ENCODE measurements at regions not wholly inside any gene's neighbourhood (a gene's known extent, or its start where the extent isn't known, plus 50 kb on each side); places are given as distances from the start of the nearest gene placed in this dataset.
A peak's percentile ranks its signal among the peaks of the same experiment; 100 is the strongest.

DNA sequence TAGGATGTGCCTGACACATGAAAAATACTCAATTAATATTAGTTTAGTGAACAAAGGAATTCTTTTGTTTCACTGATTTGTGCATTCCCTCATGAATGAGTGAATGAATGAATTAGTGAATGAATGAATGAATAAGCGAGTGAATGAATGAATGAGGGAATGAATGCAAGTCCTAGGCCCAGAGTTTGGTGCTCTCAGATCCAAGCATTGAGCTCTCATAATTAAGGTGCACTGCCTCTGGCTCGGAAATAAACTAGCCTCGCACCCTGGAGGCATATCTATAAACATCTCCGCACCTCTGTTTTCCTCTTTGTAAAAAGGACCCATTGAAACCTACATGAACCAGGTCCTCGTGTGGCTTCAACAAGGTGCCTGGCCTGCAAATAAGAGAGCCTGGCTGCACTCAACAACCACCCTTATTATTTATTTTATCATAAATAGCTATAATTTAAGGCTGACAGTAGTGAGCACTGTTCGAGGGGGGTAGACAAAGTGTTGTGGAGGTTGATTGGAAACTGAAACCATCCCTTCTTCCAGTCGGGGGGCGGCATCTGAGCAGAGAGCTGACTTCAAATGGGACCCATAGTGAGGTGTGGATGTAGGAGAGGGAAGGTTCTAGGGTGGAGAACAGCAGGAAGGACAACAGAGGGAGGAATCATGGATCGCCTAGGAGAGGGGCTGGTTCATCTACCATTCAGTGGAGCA, 316.8 kb downstream of the BCL11B start:
- peaks cover 0 to 2% (median 0%) of the 10 kb centered on the region in 3 donors for H3K9me3 ChIP-seq
- H3K4me3 ChIP-seq = no peak overlapping the region
- peaks cover 0 to 21% (median 10%) of the 10 kb centered on the region in 4 donors for H3K4me1 ChIP-seq
- H3K36me3 ChIP-seq = no peaks in the 10 kb centered on the region
- H3K27ac ChIP-seq = no peak overlapping the region
- TF ChIP-seq, protein P1, sequence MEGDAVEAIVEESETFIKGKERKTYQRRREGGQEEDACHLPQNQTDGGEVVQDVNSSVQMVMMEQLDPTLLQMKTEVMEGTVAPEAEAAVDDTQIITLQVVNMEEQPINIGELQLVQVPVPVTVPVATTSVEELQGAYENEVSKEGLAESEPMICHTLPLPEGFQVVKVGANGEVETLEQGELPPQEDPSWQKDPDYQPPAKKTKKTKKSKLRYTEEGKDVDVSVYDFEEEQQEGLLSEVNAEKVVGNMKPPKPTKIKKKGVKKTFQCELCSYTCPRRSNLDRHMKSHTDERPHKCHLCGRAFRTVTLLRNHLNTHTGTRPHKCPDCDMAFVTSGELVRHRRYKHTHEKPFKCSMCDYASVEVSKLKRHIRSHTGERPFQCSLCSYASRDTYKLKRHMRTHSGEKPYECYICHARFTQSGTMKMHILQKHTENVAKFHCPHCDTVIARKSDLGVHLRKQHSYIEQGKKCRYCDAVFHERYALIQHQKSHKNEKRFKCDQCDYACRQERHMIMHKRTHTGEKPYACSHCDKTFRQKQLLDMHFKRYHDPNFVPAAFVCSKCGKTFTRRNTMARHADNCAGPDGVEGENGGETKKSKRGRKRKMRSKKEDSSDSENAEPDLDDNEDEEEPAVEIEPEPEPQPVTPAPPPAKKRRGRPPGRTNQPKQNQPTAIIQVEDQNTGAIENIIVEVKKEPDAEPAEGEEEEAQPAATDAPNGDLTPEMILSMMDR (IDR thresholded peaks at IDR 0.05) = no peak
- intact Hi-C loops (cut with DNase I; ENCODE audit: low total_unique reads) = no loop called here
- no peak for DNase-seq
- peaks cover 0 to 3% of the 10 kb centered on the region in 2 donors for H3K27me3 ChIP-seq

DNA sequence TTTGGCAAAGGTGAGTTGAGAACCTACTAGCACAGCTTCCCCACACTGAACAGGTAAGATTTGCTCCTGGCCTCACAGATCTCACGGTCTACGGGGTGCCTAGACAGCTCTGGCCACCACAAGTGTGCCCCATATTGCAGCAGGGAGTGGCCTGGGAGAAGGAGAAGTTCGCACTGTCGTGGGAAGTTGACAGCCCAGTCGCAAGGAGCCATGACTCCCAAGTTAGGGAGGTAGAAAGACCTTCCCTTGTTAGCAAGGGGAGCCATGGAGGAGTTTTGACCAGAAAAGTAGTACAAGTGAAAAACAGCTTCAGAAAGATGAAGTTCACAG, 316.3 kb downstream of the BCL11B start:
- H3K27ac ChIP-seq = no peak overlapping the region
- intact Hi-C loops (cut with DNase I; ENCODE audit: low total_unique reads) = no loop called here
- DNase-seq = no peak
- no peaks in the 10 kb centered on the region for H3K36me3 ChIP-seq
- TF ChIP-seq, protein P1 (IDR thresholded peaks at IDR 0.05) = no peak
- H3K27me3 ChIP-seq = peaks cover 0 to 5% of the 10 kb centered on the region in 2 donors
- H3K4me3 ChIP-seq = no peak overlapping the region
- peaks cover 0 to 21% (median 10%) of the 10 kb centered on the region in 4 donors for H3K4me1 ChIP-seq
- peaks cover 0 to 2% (median 0%) of the 10 kb centered on the region in 3 donors for H3K9me3 ChIP-seq

DNA sequence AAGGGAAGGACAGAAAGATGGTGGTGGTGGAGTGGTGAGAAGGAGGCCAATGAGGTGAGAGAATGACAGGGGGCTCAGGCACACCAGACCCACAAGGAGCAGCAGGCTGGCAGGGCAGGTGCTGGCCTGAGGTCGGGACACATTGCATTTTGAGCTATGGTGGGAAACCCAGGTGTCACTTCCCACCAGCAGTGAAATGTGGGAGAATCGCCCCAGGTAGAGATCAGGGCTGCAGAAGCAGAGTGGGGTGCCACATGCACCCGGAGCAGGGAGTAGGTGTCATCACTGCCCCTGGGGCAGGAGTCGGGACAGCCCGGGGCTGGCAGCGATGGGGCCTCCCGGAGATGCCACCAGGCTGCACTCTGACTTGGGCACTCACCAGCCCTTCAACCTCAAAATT, 315.8 kb downstream of the BCL11B start:
- intact Hi-C loops (cut with DNase I; ENCODE audit: low total_unique reads) = no loop called here
- DNase-seq = no peak
- TF ChIP-seq, protein P1 (IDR thresholded peaks at IDR 0.05) = no peak
- Histone ChIP-seq H3K36me3 (no peaks in the 10 kb centered on the region), H3K4me3 (no peak overlapping the region), H3K9me3 (peaks cover 0 to 2% (median 0%) of the 10 kb centered on the region in 3 donors), H3K27me3 (peaks cover 0 to 5% of the 10 kb centered on the region in 2 donors), H3K4me1 (peaks cover 0 to 21% (median 10%) of the 10 kb centered on the region in 4 donors), H3K27ac (no peak overlapping the region)

DNA sequence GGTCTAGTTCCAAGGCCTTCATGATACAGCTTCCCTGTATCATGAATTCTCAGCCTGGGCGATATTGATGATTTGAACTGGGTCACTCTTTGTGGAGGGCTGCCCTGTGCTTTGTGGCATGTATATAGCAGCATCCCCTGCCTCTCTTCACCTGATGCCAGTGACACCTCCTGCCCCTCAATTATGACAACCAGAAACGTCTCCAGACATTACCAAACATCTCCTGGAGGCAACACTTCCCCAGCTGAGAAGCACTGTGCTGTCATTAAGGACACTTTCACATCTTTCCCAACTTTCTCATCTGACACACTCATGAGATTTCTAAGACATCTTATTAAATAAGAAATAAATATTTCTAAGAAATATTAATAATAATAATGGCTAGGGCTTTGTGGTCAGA, 315.3 kb downstream of the BCL11B start:
- Histone ChIP-seq H3K9me3 (peaks cover 0 to 2% (median 0%) of the 10 kb centered on the region in 3 donors), H3K4me3 (no peak overlapping the region), H3K4me1 (peaks cover 0 to 21% (median 10%) of the 10 kb centered on the region in 4 donors), H3K36me3 (no peaks in the 10 kb centered on the region), H3K27me3 (peaks cover 0 to 8% of the 10 kb centered on the region in 2 donors), H3K27ac (no peak overlapping the region)
- intact Hi-C loops (cut with DNase I; ENCODE audit: low total_unique reads) = no loop called here
- TF ChIP-seq, protein P1 (IDR thresholded peaks at IDR 0.05) = no peak
- DNase-seq = no peak

DNA sequence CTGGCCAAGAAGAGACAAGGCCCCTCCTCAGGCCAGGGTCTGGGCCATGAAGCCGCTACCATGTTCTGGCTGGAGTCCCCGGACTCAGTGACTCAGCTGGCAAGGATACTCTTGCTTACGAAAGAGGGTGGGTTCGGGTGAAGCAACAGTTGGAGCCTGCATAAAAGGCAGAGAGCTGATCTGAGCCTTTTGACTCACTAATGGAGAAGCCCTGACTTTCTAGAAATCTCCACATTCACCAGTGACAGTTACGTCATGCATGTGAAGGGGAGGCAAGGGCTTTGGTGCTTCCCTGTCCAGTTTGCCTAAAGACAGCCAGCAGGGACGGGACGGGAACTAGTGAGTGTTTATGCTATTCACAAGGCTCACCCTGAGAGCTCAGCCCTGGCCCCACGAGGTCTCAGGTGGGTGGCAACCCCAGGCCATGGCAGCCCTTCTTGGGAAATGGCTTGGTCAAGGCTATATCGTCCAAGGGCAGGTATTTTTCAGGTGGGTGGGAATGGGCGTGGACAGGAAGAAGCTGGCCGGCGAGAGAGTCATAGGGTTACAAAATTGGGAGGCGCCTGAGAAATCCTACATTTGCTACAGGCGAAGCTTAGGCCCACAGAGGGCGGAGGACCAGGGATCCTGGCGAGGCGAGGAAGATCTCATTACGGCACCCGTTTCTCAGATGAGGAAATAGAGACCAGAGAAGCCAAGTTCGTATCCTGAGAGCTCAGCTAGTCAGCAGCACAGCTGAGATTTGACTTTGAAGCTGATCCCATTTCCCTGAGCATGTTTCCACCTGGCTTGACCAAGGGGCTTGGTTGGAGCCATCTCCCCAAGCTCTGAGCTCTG, 314.6 kb downstream of the BCL11B start:
- Histone ChIP-seq H3K4me1 (peaks cover 0 to 20% (median 10%) of the 10 kb centered on the region in 4 donors), H3K36me3 (no peaks in the 10 kb centered on the region), H3K27ac (no peak overlapping the region), H3K9me3 (no peaks in the 10 kb centered on the region), H3K4me3 (no peak overlapping the region), H3K27me3 (peaks cover 0 to 11% of the 10 kb centered on the region in 2 donors)
- TF ChIP-seq, protein P1 (IDR thresholded peaks at IDR 0.05) = no peak
- DNase-seq = peak; percentile 83 to 88
- intact Hi-C loops (cut with DNase I; ENCODE audit: low total_unique reads) = no loop called here
